ENCODE measurements at regions not wholly inside any gene's neighbourhood (a gene's known extent, or its start where the extent isn't known, plus 50 kb on each side); places are given as distances from the start of the nearest gene placed in this dataset.

GRCh38 chr11:134479206-134480135, 67.4 kb upstream of the B3GAT1 start:
- no peak for DNase-seq (ENCODE audit: low read depth in 1 of 2, low spot score in 2 of 2)
- Histone ChIP-seq H3K4me1 (replicated peaks) (no peaks in the 10 kb centered on the region), H3K27ac (no peak overlapping the region), H3K4me3 (no peak overlapping the region), H3K9me3 (replicated peaks) (no peaks in the 10 kb centered on the region), H3K27me3 (replicated peaks) (no peaks in the 10 kb centered on the region), H3K36me3 (no peaks in the 10 kb centered on the region)

GRCh38 chr11:134478611-134479010, 66.6 kb upstream of the B3GAT1 start:
- H3K9me3 ChIP-seq (replicated peaks): no peaks in the 10 kb centered on the region
- H3K4me3 ChIP-seq: no peak overlapping the region
- no peaks in the 10 kb centered on the region for H3K36me3 ChIP-seq
- DNase-seq (ENCODE audit: low read depth in 1 of 2, low spot score in 2 of 2): no peak
- H3K4me1 ChIP-seq (replicated peaks): no peaks in the 10 kb centered on the region
- no peaks in the 10 kb centered on the region for H3K27me3 ChIP-seq (replicated peaks)
- H3K27ac ChIP-seq: no peak overlapping the region

- Histone ChIP-seq H3K9me3 (replicated peaks) (no peaks in the 10 kb centered on the region), H3K4me1 (replicated peaks) (no peaks in the 10 kb centered on the region), H3K4me3 (no peak overlapping the region), H3K36me3 (no peaks in the 10 kb centered on the region), H3K27ac (no peak overlapping the region), H3K27me3 (replicated peaks) (no peaks in the 10 kb centered on the region)
- DNase-seq (ENCODE audit: low read depth in 1 of 2, low spot score in 2 of 2): no peak
These were observed 66.1 kb upstream of the B3GAT1 start for GRCh38 chr11:134478176-134478575.

- no peaks in the 10 kb centered on the region for H3K4me1 ChIP-seq (replicated peaks)
- H3K27me3 ChIP-seq (replicated peaks): no peaks in the 10 kb centered on the region
- no peak overlapping the region for H3K27ac ChIP-seq
- no peaks in the 10 kb centered on the region for H3K9me3 ChIP-seq (replicated peaks)
- no peak for DNase-seq (ENCODE audit: low read depth in 1 of 2, low spot score in 2 of 2)
- H3K4me3 ChIP-seq: no peak overlapping the region
- no peaks in the 10 kb centered on the region for H3K36me3 ChIP-seq
These were observed 65.4 kb upstream of the B3GAT1 start for GRCh38 chr11:134477486-134477885.

GRCh38 chr11:134476435-134477021, 64.5 kb upstream of the B3GAT1 start:
- Histone ChIP-seq H3K36me3 (no peaks in the 10 kb centered on the region), H3K27ac (no peak overlapping the region), H3K4me1 (replicated peaks) (no peaks in the 10 kb centered on the region), H3K27me3 (replicated peaks) (no peaks in the 10 kb centered on the region), H3K4me3 (no peak overlapping the region), H3K9me3 (replicated peaks) (no peaks in the 10 kb centered on the region)
- no peak for DNase-seq (ENCODE audit: low read depth in 1 of 2, low spot score in 2 of 2)

GRCh38 chr11:134475951-134476350, 63.9 kb upstream of the B3GAT1 start:
- H3K4me1 ChIP-seq (replicated peaks): no peaks in the 10 kb centered on the region
- H3K4me3 ChIP-seq: no peak overlapping the region
- DNase-seq (ENCODE audit: low read depth in 1 of 2, low spot score in 2 of 2): no peak
- no peaks in the 10 kb centered on the region for H3K36me3 ChIP-seq
- no peaks in the 10 kb centered on the region for H3K27me3 ChIP-seq (replicated peaks)
- H3K9me3 ChIP-seq (replicated peaks): no peaks in the 10 kb centered on the region
- H3K27ac ChIP-seq: no peak overlapping the region

GRCh38 chr11:134474942-134475341, 62.9 kb upstream of the B3GAT1 start:
- H3K9me3 ChIP-seq (replicated peaks): no peaks in the 10 kb centered on the region

GRCh38 chr11:134474070-134474860, 62.2 kb upstream of the B3GAT1 start:
- Histone ChIP-seq H3K27ac (no peak overlapping the region), H3K36me3 (no peaks in the 10 kb centered on the region), H3K9me3 (replicated peaks) (no peaks in the 10 kb centered on the region), H3K4me1 (replicated peaks) (no peaks in the 10 kb centered on the region), H3K27me3 (replicated peaks) (no peaks in the 10 kb centered on the region; the same call in 1 of the 2 replicates), H3K4me3 (no peak overlapping the region)
- DNase-seq (ENCODE audit: low read depth in 1 of 2, low spot score in 2 of 2): no peak

More at GRCh38 chr11:134474942-134475341, 62.9 kb upstream of the B3GAT1 start:
- no peaks in the 10 kb centered on the region for H3K4me1 ChIP-seq (replicated peaks)
- no peak overlapping the region for H3K4me3 ChIP-seq
- no peaks in the 10 kb centered on the region for H3K36me3 ChIP-seq
- no peak for DNase-seq (ENCODE audit: low read depth in 1 of 2, low spot score in 2 of 2)
- H3K27ac ChIP-seq: no peak overlapping the region
- no peaks in the 10 kb centered on the region for H3K27me3 ChIP-seq (replicated peaks)

- Histone ChIP-seq H3K36me3 (no peaks in the 10 kb centered on the region), H3K4me1 (replicated peaks) (no peaks in the 10 kb centered on the region), H3K9me3 (replicated peaks) (no peaks in the 10 kb centered on the region), H3K4me3 (no peak overlapping the region), H3K27ac (no peak overlapping the region), H3K27me3 (replicated peaks) (no peaks in the 10 kb centered on the region; the same call in 1 of the 2 replicates)
- DNase-seq (ENCODE audit: low read depth in 1 of 2, low spot score in 2 of 2): no peak
These were observed 59.8 kb upstream of the B3GAT1 start for GRCh38 chr11:134471716-134472455.

GRCh38 chr11:134471087-134471715, 59.2 kb upstream of the B3GAT1 start:
- Histone ChIP-seq H3K9me3 (replicated peaks) (no peaks in the 10 kb centered on the region), H3K4me1 (replicated peaks) (no peaks in the 10 kb centered on the region), H3K27ac (no peak overlapping the region), H3K36me3 (no peaks in the 10 kb centered on the region), H3K4me3 (no peak overlapping the region), H3K27me3 (replicated peaks) (no peaks in the 10 kb centered on the region; the same call in 1 of the 2 replicates)
- no peak for DNase-seq (ENCODE audit: low read depth in 1 of 2, low spot score in 2 of 2)

- H3K9me3 ChIP-seq (replicated peaks): no peaks in the 10 kb centered on the region
- H3K36me3 ChIP-seq: no peaks in the 10 kb centered on the region
- H3K4me1 ChIP-seq (replicated peaks): no peaks in the 10 kb centered on the region
- no peak overlapping the region for H3K27ac ChIP-seq
- no peak overlapping the region for H3K4me3 ChIP-seq
- no peaks in the 10 kb centered on the region; the same call in 1 of the 2 replicates for H3K27me3 ChIP-seq (replicated peaks)
- no peak for DNase-seq (ENCODE audit: low read depth in 1 of 2, low spot score in 2 of 2)
These were observed 58.2 kb upstream of the B3GAT1 start for GRCh38 chr11:134470238-134470637.

GRCh38 chr11:134469627-134470026, 57.6 kb upstream of the B3GAT1 start:
- no peaks in the 10 kb centered on the region for H3K9me3 ChIP-seq (replicated peaks)
- H3K36me3 ChIP-seq: no peaks in the 10 kb centered on the region
- no peak overlapping the region for H3K4me3 ChIP-seq
- no peaks in the 10 kb centered on the region for H3K4me1 ChIP-seq (replicated peaks)
- no peak for DNase-seq (ENCODE audit: low read depth in 1 of 2, low spot score in 2 of 2)
- H3K27me3 ChIP-seq (replicated peaks): no peaks in the 10 kb centered on the region; the same call in 1 of the 2 replicates
- no peak overlapping the region for H3K27ac ChIP-seq

- H3K4me3 ChIP-seq: no peak overlapping the region
- H3K27ac ChIP-seq: no peak overlapping the region
- no peaks in the 10 kb centered on the region for H3K9me3 ChIP-seq (replicated peaks)
These were observed 56.8 kb upstream of the B3GAT1 start for GRCh38 chr11:134468796-134469195.

More at GRCh38 chr11:134468796-134469195, 56.8 kb upstream of the B3GAT1 start:
- DNase-seq (ENCODE audit: low read depth in 1 of 2, low spot score in 2 of 2): no peak
- Histone ChIP-seq H3K4me1 (replicated peaks) (no peaks in the 10 kb centered on the region), H3K36me3 (no peaks in the 10 kb centered on the region), H3K27me3 (replicated peaks) (no peaks in the 10 kb centered on the region; the same call in 1 of the 2 replicates)
